Fibroblast of lung (primary cell): ENCODE measurements at regions not wholly inside any gene's neighbourhood (a gene's known extent, or its start where the extent isn't known, plus 50 kb on each side); places are given as distances from the start of the nearest gene placed in this dataset.

Experiments
- DNase-seq, 2 donors: peaks; one replicate each; pipeline versions ENCODE4 v3.0.0 to v3.0.0-alpha.2; 2010; ENCODE audit warnings: low read depth in 2 of 2
- H2AFZ ChIP-seq: 2 replicates; pipeline ENCODE4 v1.5.1; 2012; ENCODE audit warnings: low read length, control low read depth, inconsistent platforms
- H3K27ac ChIP-seq: 2 replicates; pipeline ENCODE4 v1.5.1; 2011; ENCODE audit warnings: low read length, control low read depth; ENCODE audit not compliant: insufficient read depth
- H3K27me3 ChIP-seq: 2 replicates; pipeline ENCODE4 v1.5.1; 2011; ENCODE audit warnings: mild to moderate bottlenecking, low read length; ENCODE audit not compliant: control insufficient read depth, insufficient read depth
- H3K36me3 ChIP-seq: 2 replicates; pipeline ENCODE4 v1.5.1; 2011; ENCODE audit warnings: low read length; ENCODE audit not compliant: control insufficient read depth, insufficient read depth
- H3K4me1 ChIP-seq: 2 replicates; pipeline ENCODE4 v1.5.1; 2011; ENCODE audit warnings: low read length; ENCODE audit not compliant: control insufficient read depth, insufficient read depth; ENCODE audit errors: extremely low read depth
- H3K4me2 ChIP-seq: 2 replicates; pipeline ENCODE4 v1.5.1; 2011; ENCODE audit warnings: low read length, control low read depth; ENCODE audit not compliant: insufficient read depth; ENCODE audit errors: extremely low read depth
- H3K4me3 ChIP-seq, 4 experiments: fragments of 200-600 bp in 1 of 4; sonication (generic) in 1 of 4; replicated peaks in 1 of 4; 2 replicates each; pipeline ENCODE4 v1.5.1; 2011 to 2016; ENCODE audit warnings: low read length in 4 of 4, low read depth in 3 of 4, mild to moderate bottlenecking in 3 of 4, control low read depth in 2 of 4, inconsistent platforms in 1 of 4, mixed read lengths in 1 of 4; ENCODE audit not compliant: insufficient read depth in 1 of 4; ENCODE audit errors: control extremely low read depth in 1 of 4
- H3K79me2 ChIP-seq: 2 replicates; pipeline ENCODE4 v1.5.1; 2012; ENCODE audit warnings: mild to moderate bottlenecking, low read length, inconsistent platforms; ENCODE audit not compliant: control insufficient read depth, insufficient read depth
- H3K9ac ChIP-seq: 2 replicates; pipeline ENCODE4 v1.5.1; 2011; ENCODE audit warnings: mild to moderate bottlenecking, low read length, control low read depth; ENCODE audit not compliant: insufficient read depth
- H3K9me3 ChIP-seq: 2 replicates; pipeline ENCODE4 v1.5.1; 2012; ENCODE audit warnings: low read depth, low read length; ENCODE audit not compliant: control insufficient read depth, insufficient read depth
- H4K20me1 ChIP-seq: 2 replicates; pipeline ENCODE4 v1.5.1; 2011; ENCODE audit warnings: low read length; ENCODE audit not compliant: control insufficient read depth, insufficient read depth; ENCODE audit errors: extremely low read depth
- EZH2 ChIP-seq: IDR thresholded peaks from 2 replicates; pipeline ENCODE4 v1.5.1; 2012; ENCODE audit warnings: low read length, control low read depth, mild to moderate bottlenecking; ENCODE audit errors: missing control alignments
- TF ChIP-seq, protein P1 (sequence below), 2 donors: IDR thresholded peaks in 1 of 2; conservative IDR thresholded peaks in 1 of 2; 1 replicate in 1 of 2; 2 replicates in 1 of 2; pipeline ENCODE4 v1.5.1; 2011 to 2012; ENCODE audit warnings: low read length in 2 of 2, control low read depth in 1 of 2, inconsistent platforms in 1 of 2, low read depth in 1 of 2, mild to moderate bottlenecking in 1 of 2

DNA sequence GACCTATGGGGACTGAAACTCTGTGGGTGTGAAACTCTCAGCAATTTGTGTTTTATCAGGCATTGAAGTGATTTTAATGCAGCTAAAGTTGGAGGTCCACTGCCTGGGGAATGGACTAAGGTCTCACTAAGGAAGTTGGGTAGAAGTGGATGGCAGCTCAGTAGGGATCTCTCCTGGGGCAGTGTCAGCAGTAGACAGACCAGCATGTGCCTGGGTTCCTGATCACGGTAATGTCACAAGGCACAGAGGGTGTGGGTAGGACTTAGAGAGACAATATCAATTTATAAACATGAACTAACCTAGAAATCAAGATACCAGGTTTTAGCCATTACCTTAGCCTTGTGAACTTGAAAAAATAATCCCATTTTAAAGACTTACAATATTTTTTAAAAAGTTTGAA, 380.3 kb upstream of the LCORL start:
- Histone ChIP-seq H2AFZ (no peak overlapping the region), H3K9ac (no peak overlapping the region), H3K79me2 (no peaks in the 10 kb centered on the region), H3K27ac (no peak overlapping the region), H3K4me1 (no peaks in the 10 kb centered on the region), H3K4me3 (no peak overlapping the region), H3K36me3 (no peaks in the 10 kb centered on the region), H3K9me3 (no peaks in the 10 kb centered on the region), H3K27me3 (no peaks in the 10 kb centered on the region), H3K4me2 (no peak overlapping the region), H4K20me1 (no peaks in the 10 kb centered on the region)
- TF ChIP-seq, protein P1, sequence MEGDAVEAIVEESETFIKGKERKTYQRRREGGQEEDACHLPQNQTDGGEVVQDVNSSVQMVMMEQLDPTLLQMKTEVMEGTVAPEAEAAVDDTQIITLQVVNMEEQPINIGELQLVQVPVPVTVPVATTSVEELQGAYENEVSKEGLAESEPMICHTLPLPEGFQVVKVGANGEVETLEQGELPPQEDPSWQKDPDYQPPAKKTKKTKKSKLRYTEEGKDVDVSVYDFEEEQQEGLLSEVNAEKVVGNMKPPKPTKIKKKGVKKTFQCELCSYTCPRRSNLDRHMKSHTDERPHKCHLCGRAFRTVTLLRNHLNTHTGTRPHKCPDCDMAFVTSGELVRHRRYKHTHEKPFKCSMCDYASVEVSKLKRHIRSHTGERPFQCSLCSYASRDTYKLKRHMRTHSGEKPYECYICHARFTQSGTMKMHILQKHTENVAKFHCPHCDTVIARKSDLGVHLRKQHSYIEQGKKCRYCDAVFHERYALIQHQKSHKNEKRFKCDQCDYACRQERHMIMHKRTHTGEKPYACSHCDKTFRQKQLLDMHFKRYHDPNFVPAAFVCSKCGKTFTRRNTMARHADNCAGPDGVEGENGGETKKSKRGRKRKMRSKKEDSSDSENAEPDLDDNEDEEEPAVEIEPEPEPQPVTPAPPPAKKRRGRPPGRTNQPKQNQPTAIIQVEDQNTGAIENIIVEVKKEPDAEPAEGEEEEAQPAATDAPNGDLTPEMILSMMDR (conservative IDR thresholded peaks at IDR 0.05 in 1 of 2, IDR thresholded peaks at IDR 0.05 in 1 of 2; ENCODE audit: low read depth in 1 of 2, low read length in 2 of 2) = no peak
- TF ChIP-seq EZH2 = no peak
- no peak for DNase-seq

DNA sequence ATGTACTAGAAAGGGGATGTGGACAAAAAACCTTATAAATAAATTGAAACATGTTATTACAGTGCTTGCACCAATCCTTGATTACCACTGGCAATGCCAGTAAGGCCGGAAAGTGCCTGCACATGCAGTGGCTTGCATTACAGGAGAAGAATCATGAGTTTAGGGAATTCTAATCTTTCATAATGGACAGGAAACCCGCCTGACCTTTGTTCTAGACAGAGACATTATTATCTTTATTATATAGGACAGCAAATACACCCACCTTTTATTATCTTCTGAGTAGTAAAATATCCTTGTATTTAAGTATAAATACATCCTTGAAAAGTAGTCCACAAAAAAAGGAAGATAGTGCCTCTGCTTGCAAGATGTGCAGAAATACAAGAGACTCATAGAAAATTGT, 379.9 kb upstream of the LCORL start:
- Histone ChIP-seq H3K4me2 (no peak overlapping the region), H2AFZ (no peak overlapping the region), H3K9me3 (no peaks in the 10 kb centered on the region), H3K4me3 (no peak overlapping the region), H3K9ac (no peak overlapping the region), H3K36me3 (no peaks in the 10 kb centered on the region), H3K27me3 (no peaks in the 10 kb centered on the region), H3K27ac (no peak overlapping the region), H3K4me1 (no peaks in the 10 kb centered on the region), H3K79me2 (no peaks in the 10 kb centered on the region), H4K20me1 (no peaks in the 10 kb centered on the region)
- TF ChIP-seq EZH2 = no peak
- TF ChIP-seq, protein P1 (conservative IDR thresholded peaks at IDR 0.05 in 1 of 2, IDR thresholded peaks at IDR 0.05 in 1 of 2; ENCODE audit: low read depth in 1 of 2, low read length in 2 of 2) = no peak
- DNase-seq = no peak

DNA sequence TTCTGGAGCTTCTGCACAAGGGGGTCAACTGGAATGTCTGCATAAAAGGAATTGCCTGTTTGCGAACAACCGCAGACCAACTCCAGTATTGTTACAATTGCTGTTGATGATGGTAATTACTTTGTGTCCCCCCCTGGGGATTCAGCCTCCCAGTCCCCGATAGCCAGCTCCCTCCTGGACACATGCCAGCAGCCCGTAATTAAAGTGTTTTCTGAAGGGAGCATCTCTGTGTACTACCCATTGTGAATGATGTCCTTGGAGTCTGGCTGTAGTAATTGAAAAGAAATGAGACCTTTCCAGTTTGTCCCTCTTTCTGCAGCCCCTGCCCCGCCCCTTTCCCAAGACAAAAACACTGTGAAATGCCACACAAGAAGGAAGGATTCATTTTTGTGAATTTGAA, 377.1 kb upstream of the LCORL start:
- Histone ChIP-seq H2AFZ (no peak overlapping the region), H3K4me3 (no peak overlapping the region), H3K27me3 (no peaks in the 10 kb centered on the region), H4K20me1 (no peaks in the 10 kb centered on the region), H3K36me3 (no peaks in the 10 kb centered on the region), H3K4me2 (no peak overlapping the region), H3K27ac (no peak overlapping the region), H3K9ac (no peak overlapping the region), H3K4me1 (no peaks in the 10 kb centered on the region), H3K9me3 (no peaks in the 10 kb centered on the region), H3K79me2 (no peaks in the 10 kb centered on the region)
- TF ChIP-seq EZH2 = no peak
- TF ChIP-seq, protein P1 (conservative IDR thresholded peaks at IDR 0.05 in 1 of 2, IDR thresholded peaks at IDR 0.05 in 1 of 2; ENCODE audit: low read depth in 1 of 2, low read length in 2 of 2) = no peak
- no peak for DNase-seq
